K562 (cell line): ENCODE measurements at regions not wholly inside any gene's neighbourhood (a gene's known extent, or its start where the extent isn't known, plus 50 kb on each side); places are given as distances from the start of the nearest gene placed in this dataset.
A peak's percentile ranks its signal among the peaks of the same experiment; 100 is the strongest.
"Not testable (repeated sequence)": the region's sequence is repeated elsewhere in the genome, so short reads cannot be mapped to it uniquely, and the experiment has no call there.

Experiments
- ATAC-seq: fragments of 200-7000 bp; cut with Tn5 transposase; 3 replicates; pipeline ENCODE4 v1.9.1; 2020; ENCODE audit warnings: moderate library complexity
- BruUV-seq: library from RNA; stranded (reverse); fragments of 400-500 nt; replicated peaks from 2 replicates; lab custom pipeline; 2021; lab: Mats Ljungman, UMichigan
- CTCF ChIA-PET: fragments of 300-600 bp; formaldehyde crosslinking; extraction: SDS; loops from one replicate; lab custom pipeline; 2021; ENCODE audit warnings: low intra/inter-chr PET ratio; lab: Yijun Ruan, JAX
- POLR2A ChIA-PET: fragments of 300-600, 350-650 bp; sonication (Branson Sonifier 250); formaldehyde crosslinking; extraction: SDS; loops from one replicate; lab custom pipeline; 2021; ENCODE audit warnings: antibody characterized with exemption, inconsistent platforms; lab: Yijun Ruan, JAX
- DNase-seq, 4 experiments: peaks; one replicate each; pipeline versions ENCODE4 v3.0.0 to v3.0.0-alpha.2; 2011 to 2018; ENCODE audit warnings: low spot score in 3 of 4, mixed read lengths in 3 of 4; ENCODE audit errors: extremely low read depth in 1 of 4
- FAIRE-seq: peaks from 2 replicates; lab custom pipeline; 2011; peaks lifted over from hg19 to GRCh38; lab: Jason Lieb, UNC
- H2AFZ ChIP-seq: 2 replicates; pipeline ENCODE4 v1.6.0; 2011; ENCODE audit warnings: low read depth, low read length, control low read depth, inconsistent platforms
- H3K27ac ChIP-seq: fragments of 200-600 bp; 3 replicates; pipeline ENCODE4 v1.8.0; 2011; ENCODE audit warnings: low read depth, mild to moderate bottlenecking, control low read depth, inconsistent platforms, low read length, moderate library complexity, mixed read lengths; ENCODE audit errors: extremely low read depth
- H3K27me3 ChIP-seq, 2 experiments: fragments of 300-600 bp in 1 of 2; 2 replicates in 1 of 2; 3 replicates in 1 of 2; pipeline versions ENCODE4 v1.6.0 to v1.8.0; 2011; ENCODE audit warnings: inconsistent platforms in 2 of 2, low read length in 2 of 2, mild to moderate bottlenecking in 1 of 2, mixed read lengths in 1 of 2, moderate library complexity in 1 of 2; ENCODE audit not compliant: control insufficient read depth in 2 of 2, insufficient read depth in 2 of 2
- H3K36me3 ChIP-seq: fragments of 300-600 bp; 3 replicates; pipeline ENCODE4 v1.8.0; 2011; ENCODE audit warnings: mild to moderate bottlenecking, low read length, inconsistent platforms; ENCODE audit not compliant: control insufficient read depth, insufficient read depth
- H3K4me1 ChIP-seq, 2 experiments: fragments of 200-600 bp in 1 of 2; replicated peaks in 1 of 2; 2 replicates in 1 of 2; 3 replicates in 1 of 2; pipeline versions ENCODE4 v1.5.1 to v1.8.0; 2011; ENCODE audit warnings: inconsistent platforms in 2 of 2, low read length in 2 of 2, mild to moderate bottlenecking in 1 of 2, mixed read lengths in 1 of 2, moderate library complexity in 1 of 2; ENCODE audit not compliant: control insufficient read depth in 2 of 2, insufficient read depth in 2 of 2
- H3K4me2 ChIP-seq: 2 replicates; pipeline ENCODE4 v1.6.1; 2011; ENCODE audit warnings: low read length, control low read depth, inconsistent platforms, mixed read lengths; ENCODE audit not compliant: insufficient read depth
- H3K4me3 ChIP-seq: fragments of 200-600 bp; sonication (generic), shearing (Covaris generic); 2 replicates; pipeline ENCODE4 v1.5.1; 2016; ENCODE audit warnings: control low read depth, inconsistent platforms
- H3K79me2 ChIP-seq: fragments of 200-600 bp; 3 replicates; pipeline ENCODE4 v1.8.0; 2011; ENCODE audit warnings: low read length, inconsistent platforms; ENCODE audit not compliant: control insufficient read depth, insufficient read depth
- H3K9ac ChIP-seq, 2 experiments: 2 replicates each; pipeline versions ENCODE4 v1.6.0 to v1.6.1; 2011; ENCODE audit warnings: low read depth in 2 of 2, low read length in 2 of 2, control low read depth in 1 of 2, inconsistent platforms in 1 of 2, mild to moderate bottlenecking in 1 of 2, mixed read lengths in 1 of 2; ENCODE audit not compliant: insufficient read depth in 1 of 2
- H3K9me1 ChIP-seq: one replicate; pipeline ENCODE4 v1.6.0; 2011; ENCODE audit warnings: inconsistent platforms, mild to moderate bottlenecking, low read length, moderate library complexity; ENCODE audit not compliant: control insufficient read depth, insufficient read depth
- H3K9me3 ChIP-seq: replicated peaks from 2 replicates; pipeline ENCODE4 v1.5.1; 2011; ENCODE audit warnings: low read depth, low read length, inconsistent platforms; ENCODE audit not compliant: control insufficient read depth, insufficient read depth
- H4K20me1 ChIP-seq: replicated peaks from 2 replicates; pipeline ENCODE4 v1.6.1; 2011; ENCODE audit warnings: low read length, inconsistent platforms, mixed read lengths; ENCODE audit not compliant: control insufficient read depth, insufficient read depth
- WGBS: fragments of 100-300 bp; shearing (Covaris generic); methylation state at CpG from one replicate; pipeline ENCODE4 v1.1.6; 2016; ENCODE audit warnings: low coverage, mixed read lengths; ENCODE audit not compliant: insufficient coverage; ENCODE audit errors: missing lambda C conversion rate; 5-methylcytosine and 5-hydroxymethylcytosine counted together
- in situ Hi-C: fragments of 300-500 bp; cut with MboI; formaldehyde crosslinking; loops from 4 replicates; pipeline ENCODE4 v1.15.0; 2018; ENCODE audit warnings: inconsistent platforms, mixed read lengths
- intact Hi-C: fragments of 100-400 bp; cut with micrococcal nuclease; formaldehyde crosslinking; loops from 2 replicates; pipeline ENCODE4 v1.14.2; 2022

DNA sequence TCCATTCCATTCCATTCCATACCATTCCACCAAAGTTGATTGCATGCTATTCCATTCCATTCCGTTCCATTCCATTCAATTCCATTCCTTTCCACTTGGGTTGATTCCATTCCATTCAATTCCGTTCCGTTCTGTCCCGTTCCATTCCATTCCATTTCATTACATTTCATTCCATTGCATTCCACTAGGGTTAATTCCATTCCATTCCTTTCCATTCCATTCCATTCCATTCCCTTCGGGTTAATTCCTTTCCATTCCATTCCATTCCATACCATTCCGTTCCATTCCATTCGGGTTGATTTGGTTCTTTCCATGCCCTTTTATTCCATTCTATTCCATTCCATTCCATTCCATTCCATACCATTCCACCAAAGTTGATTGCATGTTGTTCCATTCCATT is 131.9 kb downstream of the CWH43 start:
- H2AFZ ChIP-seq, H3K4me2 ChIP-seq, H4K20me1 ChIP-seq, CTCF ChIA-PET, H3K9me1 ChIP-seq, in situ Hi-C loops, H3K27me3 ChIP-seq, H3K79me2 ChIP-seq, H3K4me3 ChIP-seq, ATAC-seq, BruUV-seq, H3K4me1 ChIP-seq, FAIRE-seq, H3K27ac ChIP-seq, H3K9me3 ChIP-seq, intact Hi-C loops, H3K36me3 ChIP-seq, DNase-seq, POLR2A ChIA-PET, H3K9ac ChIP-seq: not testable (repeated sequence)
- WGBS = 2% methylated on average over 7 of the region's 7 CpGs

DNA sequence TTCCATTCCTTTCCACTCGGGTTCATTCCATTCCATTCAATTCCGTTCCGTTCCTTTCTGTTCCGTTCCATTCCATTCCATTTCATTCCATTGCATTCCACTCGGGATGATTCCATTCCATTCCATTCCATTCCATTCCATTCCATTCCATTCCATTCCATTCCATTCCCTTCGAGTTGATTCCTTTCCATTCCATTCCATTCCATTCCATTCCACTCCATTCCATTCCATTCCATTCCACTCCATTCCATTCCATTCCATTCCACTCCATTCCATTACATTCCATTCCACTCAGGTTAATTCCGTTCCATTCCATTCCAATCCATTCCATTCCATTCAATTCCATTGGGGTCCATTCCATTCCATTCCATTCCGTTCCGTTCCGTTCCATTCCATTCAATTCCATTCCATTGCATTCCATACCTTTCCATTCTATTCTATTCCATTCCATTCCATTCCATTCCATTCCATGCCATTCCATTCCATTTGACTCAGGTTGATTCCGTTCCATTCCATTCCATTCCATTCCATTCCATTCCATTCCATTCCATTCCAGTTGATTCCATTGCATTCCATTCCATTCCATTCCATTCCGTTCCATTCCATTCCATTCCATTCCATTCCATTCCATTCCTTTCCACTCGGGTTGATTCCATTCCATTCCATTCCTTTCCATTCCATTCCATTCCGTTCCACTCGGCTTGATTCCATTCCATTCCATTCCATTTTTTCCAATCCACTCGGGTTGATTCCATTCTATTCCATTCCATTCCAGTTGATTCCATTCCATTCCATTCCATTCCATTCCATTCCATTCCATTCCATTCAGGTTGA is 132.5 kb downstream of the CWH43 start:
- WGBS = 2% methylated on average over 16 of the region's 16 CpGs
- H4K20me1 ChIP-seq, in situ Hi-C loops, BruUV-seq, H2AFZ ChIP-seq, H3K9ac ChIP-seq, H3K9me1 ChIP-seq, H3K9me3 ChIP-seq, H3K4me2 ChIP-seq, CTCF ChIA-PET, H3K4me1 ChIP-seq, H3K79me2 ChIP-seq, H3K4me3 ChIP-seq, H3K27ac ChIP-seq, H3K36me3 ChIP-seq, DNase-seq, POLR2A ChIA-PET, FAIRE-seq, H3K27me3 ChIP-seq, intact Hi-C loops: not testable (repeated sequence)
- ATAC-seq = peak; percentile 71
